WERI-Rb-1 (cell line): ENCODE measurements at regions not wholly inside any gene's neighbourhood (a gene's known extent, or its start where the extent isn't known, plus 50 kb on each side); places are given as distances from the start of the nearest gene placed in this dataset.

Experiments
- DNase-seq: peaks from one replicate; pipeline ENCODE4 v3.0.0-alpha.2; 2020
- H3K27ac ChIP-seq: fragments of 250-450 bp; sonication (Bioruptor Pico); 2 replicates; pipeline ENCODE4 v1.5.1; 2020; ENCODE audit warnings: mild to moderate bottlenecking, moderate library complexity
- H3K27me3 ChIP-seq: fragments of 250-450 bp; sonication (Bioruptor Pico); 2 replicates; pipeline ENCODE4 v1.5.1; 2021; ENCODE audit warnings: mild to moderate bottlenecking, low read depth, moderate library complexity; ENCODE audit not compliant: insufficient read depth, severe bottlenecking
- H3K36me3 ChIP-seq: fragments of 250-450 bp; sonication (Bioruptor Pico); 2 replicates; pipeline ENCODE4 v1.5.1; 2020; ENCODE audit warnings: mild to moderate bottlenecking, moderate library complexity
- H3K4me3 ChIP-seq: 2 replicates; pipeline ENCODE4 v1.5.1; 2011; ENCODE audit warnings: low read depth, mild to moderate bottlenecking, control low read depth, low read length
- H3K9me3 ChIP-seq: fragments of 250-450 bp; sonication (Bioruptor Pico); 2 replicates; pipeline ENCODE4 v1.5.1; 2021; ENCODE audit warnings: mild to moderate bottlenecking, moderate library complexity; ENCODE audit not compliant: severe bottlenecking
- CTCF ChIP-seq: IDR thresholded peaks from 2 replicates; pipeline ENCODE4 v1.5.1; 2011; ENCODE audit warnings: low read depth, mild to moderate bottlenecking, control low read depth, inconsistent platforms, low read length

GRCh38 chr20:12152996-12153395 is 235.3 kb downstream of the BTBD3 start:
- no peak for DNase-seq
- no peak for TF ChIP-seq CTCF
- H3K9me3 ChIP-seq = no peaks in the 10 kb centered on the region

GRCh38 chr20:12153628-12154027 is 235.9 kb downstream of the BTBD3 start:
- H3K27me3 ChIP-seq = no peaks in the 10 kb centered on the region
- no peaks in the 10 kb centered on the region for H3K36me3 ChIP-seq

More at GRCh38 chr20:12152996-12153395, 235.3 kb downstream of the BTBD3 start:
- no peak overlapping the region for H3K4me3 ChIP-seq
- no peak overlapping the region for H3K27ac ChIP-seq
- no peaks in the 10 kb centered on the region for H3K27me3 ChIP-seq
- no peaks in the 10 kb centered on the region for H3K36me3 ChIP-seq

GRCh38 chr20:12156252-12156651 is 238.6 kb downstream of the BTBD3 start:
- no peak for DNase-seq
- H3K9me3 ChIP-seq = no peaks in the 10 kb centered on the region

More at GRCh38 chr20:12153628-12154027, 235.9 kb downstream of the BTBD3 start:
- Histone ChIP-seq H3K4me3 (no peak overlapping the region), H3K27ac (no peak overlapping the region), H3K9me3 (no peaks in the 10 kb centered on the region)
- no peak for TF ChIP-seq CTCF
- no peak for DNase-seq

GRCh38 chr20:12159261-12159660 is 241.6 kb downstream of the BTBD3 start:
- no peak for DNase-seq
- Histone ChIP-seq H3K27ac (no peak overlapping the region), H3K36me3 (no peaks in the 10 kb centered on the region), H3K27me3 (no peaks in the 10 kb centered on the region), H3K4me3 (no peak overlapping the region), H3K9me3 (no peaks in the 10 kb centered on the region)
- TF ChIP-seq CTCF = no peak

More at GRCh38 chr20:12156252-12156651, 238.6 kb downstream of the BTBD3 start:
- no peak overlapping the region for H3K4me3 ChIP-seq
- H3K36me3 ChIP-seq = no peaks in the 10 kb centered on the region
- no peaks in the 10 kb centered on the region for H3K27me3 ChIP-seq
- no peak for TF ChIP-seq CTCF
- H3K27ac ChIP-seq = no peak overlapping the region

GRCh38 chr20:12161734-12162133 is 244.0 kb downstream of the BTBD3 start:
- Histone ChIP-seq H3K36me3 (no peaks in the 10 kb centered on the region), H3K4me3 (no peak overlapping the region), H3K9me3 (no peaks in the 10 kb centered on the region), H3K27me3 (no peaks in the 10 kb centered on the region), H3K27ac (no peak overlapping the region)
- DNase-seq = no peak
- no peak for TF ChIP-seq CTCF

GRCh38 chr20:12166053-12166717 is 248.5 kb downstream of the BTBD3 start:
- Histone ChIP-seq H3K36me3 (no peaks in the 10 kb centered on the region), H3K4me3 (no peak overlapping the region), H3K9me3 (peaks cover 5% of the 10 kb centered on the region), H3K27ac (no peak overlapping the region), H3K27me3 (no peaks in the 10 kb centered on the region)
- TF ChIP-seq CTCF = no peak
- no peak for DNase-seq
